Amniotic epithelial cell (primary cell): ENCODE measurements at regions not wholly inside any gene's neighbourhood (a gene's known extent, or its start where the extent isn't known, plus 50 kb on each side); places are given as distances from the start of the nearest gene placed in this dataset.
"Not testable (repeated sequence)": the region's sequence is repeated elsewhere in the genome, so short reads cannot be mapped to it uniquely, and the experiment has no call there.

Experiments
- DNase-seq: peaks from one replicate; pipeline ENCODE4 v3.0.0-alpha.2; 2010; ENCODE audit warnings: low read depth

- not testable (repeated sequence) for DNase-seq
Observed at GRCh38 chr4:169894767-169895166, 131.4 kb downstream of the MFAP3L start.

DNA sequence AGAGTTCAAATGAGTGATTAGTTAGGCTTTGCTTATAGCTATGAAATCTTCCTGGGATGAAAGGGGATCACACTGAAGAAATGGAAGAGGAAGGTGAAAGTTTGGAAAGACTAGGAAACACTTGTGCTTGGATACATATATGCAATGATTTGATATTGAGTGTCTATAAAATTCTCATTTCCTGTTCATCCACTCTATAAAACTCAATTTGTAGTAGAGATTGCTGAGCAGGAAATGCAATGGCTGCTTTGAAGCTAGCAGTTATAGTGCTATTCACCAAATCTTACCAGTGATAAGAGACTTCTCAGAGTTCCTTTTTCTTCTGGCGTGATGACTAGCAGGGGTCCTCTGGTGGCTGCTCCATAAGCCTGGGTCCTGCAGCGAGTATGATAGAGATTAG, 128.1 kb upstream of the HPF1 start:
- DNase-seq, result no peak

DNA sequence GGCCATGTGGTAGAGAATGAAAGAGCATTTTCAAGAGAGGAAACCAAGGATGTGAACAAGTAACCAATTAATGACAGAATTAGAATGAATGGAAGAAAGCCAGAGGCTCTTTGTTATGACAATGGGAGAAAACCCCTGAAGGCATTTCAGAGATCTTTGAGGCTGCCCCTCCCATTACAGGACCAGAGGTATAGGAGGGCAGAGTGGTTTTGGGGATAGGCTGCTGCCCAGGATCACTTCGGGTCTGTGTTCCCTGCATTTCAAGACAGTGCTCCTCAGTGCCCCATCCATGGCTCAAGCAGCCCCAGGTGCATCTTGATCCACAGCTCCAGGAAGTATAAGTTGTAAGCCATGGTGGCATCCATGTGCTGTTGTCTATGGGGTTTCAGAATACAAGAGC, 124.0 kb upstream of the HPF1 start:
- DNase-seq, result no peak

DNA sequence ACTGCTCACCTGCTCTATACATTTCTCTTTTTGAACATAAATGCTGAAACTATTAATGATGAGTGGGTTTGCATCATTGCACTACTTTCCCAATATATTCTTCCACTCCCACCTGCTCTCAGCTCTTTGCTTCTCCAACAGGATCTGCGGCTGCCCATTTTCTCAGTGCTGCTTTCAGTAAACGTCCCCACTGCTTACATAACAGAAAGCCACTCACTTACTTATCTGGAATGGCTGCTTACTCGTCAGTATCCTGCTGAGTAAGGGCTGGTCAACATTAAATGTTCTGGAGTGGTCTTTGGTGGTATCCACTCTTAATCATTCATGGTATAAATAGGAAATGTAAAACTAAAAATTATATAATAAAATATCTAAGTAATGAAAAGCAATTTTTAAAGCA, 112.8 kb upstream of the HPF1 start:
- DNase-seq, result no peak

GRCh38 chr4:169869490-169869889, 111.7 kb upstream of the HPF1 start:
- DNase-seq, result no peak

DNA sequence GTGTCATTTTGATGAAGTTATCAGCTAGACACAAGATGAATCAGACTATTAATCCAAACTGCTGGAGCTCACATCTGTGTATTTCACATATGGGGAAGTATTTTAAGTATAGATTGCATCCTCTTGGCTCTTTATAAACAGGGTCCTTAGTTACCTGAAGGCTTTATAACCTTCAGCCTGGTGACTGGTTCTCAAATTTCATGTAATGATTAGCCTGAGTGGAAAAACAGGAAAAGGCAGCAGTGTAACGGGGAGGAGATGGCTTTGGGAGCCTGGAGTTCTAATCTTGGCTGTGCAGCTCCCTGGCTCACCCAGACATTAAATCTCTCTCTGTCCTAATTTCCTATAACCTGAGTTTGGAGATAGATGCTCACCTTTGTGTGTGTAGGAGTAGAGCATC, 103.8 kb upstream of the HPF1 start:
- DNase-seq, result no peak

- DNase-seq, result no peak
Observed at GRCh38 chr4:169859366-169860216, 101.8 kb upstream of the HPF1 start.

- DNase-seq, result no peak
Observed at GRCh38 chr4:169854090-169854489, 96.3 kb upstream of the HPF1 start.

GRCh38 chr4:169852481-169852880, 94.7 kb upstream of the HPF1 start:
- no peak for DNase-seq

GRCh38 chr4:169851750-169852149, 94.0 kb upstream of the HPF1 start:
- DNase-seq, result no peak

- no peak for DNase-seq
Observed at GRCh38 chr4:169849456-169849855, 91.7 kb upstream of the HPF1 start.

- DNase-seq, result no peak
Observed at GRCh38 chr4:169848018-169848417, 90.3 kb upstream of the HPF1 start.

DNA sequence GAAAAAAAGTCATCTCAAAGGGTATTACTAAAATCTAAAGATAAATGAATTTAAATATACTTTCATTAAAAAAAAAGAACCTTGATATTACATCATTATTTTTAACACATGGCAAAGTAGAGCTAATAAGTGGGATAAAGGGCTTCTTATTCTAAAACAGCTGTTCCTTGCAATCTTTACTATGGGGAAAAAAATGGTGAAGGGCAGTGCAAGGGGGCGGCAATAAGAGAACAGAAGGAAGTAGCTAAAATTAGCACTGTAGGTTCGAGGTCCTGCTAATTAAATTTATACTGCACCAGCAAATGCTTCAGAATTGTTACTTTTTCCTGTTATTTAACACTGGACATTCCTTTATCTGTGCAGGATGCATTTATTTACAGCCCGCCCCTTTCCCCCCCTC, 89.4 kb upstream of the HPF1 start:
- no peak for DNase-seq

- peak; percentile 11 for DNase-seq
Observed at GRCh38 chr4:169846396-169846795, 88.7 kb upstream of the HPF1 start.

- DNase-seq, result no peak
Observed at GRCh38 chr4:169841776-169842175, 84.0 kb upstream of the HPF1 start.

DNA sequence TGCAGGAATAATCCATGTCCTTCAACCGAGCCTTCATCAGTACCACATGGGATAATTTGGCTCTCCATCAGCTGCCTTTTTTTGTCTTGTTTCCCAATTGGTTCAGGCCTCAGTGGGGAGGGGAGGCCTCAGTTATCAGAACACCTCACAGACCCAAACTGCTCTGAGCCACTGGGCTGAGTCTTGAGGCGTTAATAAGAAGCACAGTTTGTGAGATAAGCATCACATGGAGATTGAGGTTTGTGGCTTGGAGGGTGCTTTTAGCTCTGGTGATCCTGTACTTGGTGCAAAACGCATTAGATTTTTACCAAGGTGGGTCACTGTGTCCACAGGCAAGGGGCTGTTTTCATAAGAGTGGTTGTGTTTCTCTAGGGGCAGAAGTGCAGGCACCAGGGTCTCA, 82.8 kb upstream of the HPF1 start:
- DNase-seq, result no peak

- DNase-seq, result not testable (repeated sequence)
Observed at GRCh38 chr4:169828329-169828728, 70.6 kb upstream of the HPF1 start.

- no peak for DNase-seq
Observed at GRCh38 chr4:169826634-169827187, 69.0 kb upstream of the HPF1 start.

DNA sequence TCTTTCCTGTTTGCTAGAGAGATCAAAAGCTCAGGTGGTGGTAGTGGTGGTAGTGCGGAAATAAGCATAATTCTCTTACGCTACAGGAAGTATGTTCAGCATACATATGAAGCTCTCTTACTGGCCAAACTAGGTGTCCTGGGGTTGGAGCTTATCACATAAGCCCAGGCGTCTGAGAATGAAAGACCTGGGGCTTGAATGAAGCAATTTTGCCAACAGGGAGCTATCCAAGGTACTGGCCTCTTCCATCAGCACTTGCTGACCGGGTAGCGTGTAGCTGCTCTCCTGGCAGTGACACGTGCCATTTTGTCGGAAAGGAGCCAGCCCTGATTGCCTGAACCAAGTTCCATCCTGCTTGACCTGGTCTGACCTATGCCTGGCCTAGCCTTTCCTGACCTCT, 65.9 kb upstream of the HPF1 start:
- DNase-seq, result peak; percentile 73

GRCh38 chr4:169821402-169821801, 63.7 kb upstream of the HPF1 start:
- DNase-seq, result no peak

- DNase-seq, result no peak
Observed at GRCh38 chr4:169818063-169818679, 60.4 kb upstream of the HPF1 start.

DNA sequence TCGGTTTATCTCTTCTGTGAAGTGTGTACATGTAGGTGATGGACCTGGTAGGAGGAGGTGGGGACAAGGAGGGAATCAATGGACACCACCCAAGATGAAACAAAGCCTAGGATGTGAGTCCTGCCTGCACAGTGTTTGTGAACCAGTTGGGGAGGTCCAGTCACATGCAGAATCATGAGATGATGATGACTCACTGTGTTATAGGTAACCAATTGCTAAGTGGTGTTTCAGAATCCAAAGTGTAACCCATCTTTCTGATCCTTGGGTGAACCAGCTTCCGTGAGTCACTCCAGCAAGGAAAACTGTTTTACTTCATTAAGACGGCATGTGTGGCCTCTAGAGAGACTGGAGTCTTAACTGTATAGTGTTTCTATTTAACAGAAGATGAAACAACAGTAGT, 57.9 kb upstream of the HPF1 start:
- peak; percentile 2 for DNase-seq

DNA sequence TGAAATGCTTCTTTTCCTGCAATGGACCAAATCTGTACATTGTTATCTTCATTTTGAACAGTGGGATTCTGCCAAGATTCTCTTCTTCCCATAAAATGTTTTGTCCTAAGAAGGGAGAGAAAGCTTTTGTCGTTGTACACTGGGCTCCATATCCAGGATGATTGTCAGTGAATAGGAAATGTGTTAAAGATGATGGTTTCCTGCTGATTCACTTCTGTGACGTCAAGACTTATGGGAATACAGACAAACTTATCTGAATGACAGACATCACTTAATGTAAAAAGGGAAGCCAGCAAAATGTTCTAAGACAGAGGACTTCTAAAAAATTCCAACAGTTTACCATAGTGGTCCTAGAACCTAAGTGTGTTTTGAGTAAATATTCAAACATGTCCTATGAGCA, 53.7 kb upstream of the HPF1 start:
- no peak for DNase-seq
